Osteoblast (primary cell): ENCODE measurements at regions not wholly inside any gene's neighbourhood (a gene's known extent, or its start where the extent isn't known, plus 50 kb on each side); places are given as distances from the start of the nearest gene placed in this dataset.

ENCODE experiments used
- DNase-seq: peaks from one replicate; pipeline ENCODE4 v3.0.0; 2011; ENCODE audit warnings: low spot score, mixed read lengths; ENCODE audit not compliant: insufficient read length; ENCODE audit errors: missing footprints
- H2AFZ ChIP-seq: 2 replicates; pipeline ENCODE4 v1.6.0; 2011; ENCODE audit warnings: mild to moderate bottlenecking, low read length
- H3K27ac ChIP-seq: 2 replicates; pipeline ENCODE4 v1.5.1; 2011; ENCODE audit warnings: mild to moderate bottlenecking, low read depth, low read length, moderate library complexity
- H3K27me3 ChIP-seq: 2 replicates; pipeline ENCODE4 v1.6.0; 2012; ENCODE audit warnings: mild to moderate bottlenecking, control low read depth, inconsistent platforms, low read length, moderate library complexity; ENCODE audit not compliant: insufficient read depth
- H3K36me3 ChIP-seq: 2 replicates; pipeline ENCODE4 v1.5.1; 2011; ENCODE audit warnings: mild to moderate bottlenecking, low read length, control low read depth, moderate library complexity; ENCODE audit not compliant: insufficient read depth
- H3K4me1 ChIP-seq: 2 replicates; pipeline ENCODE4 v1.5.1; 2011; ENCODE audit warnings: mild to moderate bottlenecking, low read length, control low read depth, moderate library complexity; ENCODE audit not compliant: insufficient read depth
- H3K4me2 ChIP-seq: 2 replicates; pipeline ENCODE4 v1.6.0; 2011; ENCODE audit warnings: mild to moderate bottlenecking, low read length; ENCODE audit not compliant: insufficient read depth
- H3K4me3 ChIP-seq: fragments of 200-600 bp; sonication (generic); 3 replicates; pipeline ENCODE4 v1.5.1; 2012; ENCODE audit warnings: mild to moderate bottlenecking, low read length, inconsistent platforms; ENCODE audit not compliant: insufficient read depth
- H3K79me2 ChIP-seq: 2 replicates; pipeline ENCODE4 v1.6.0; 2012; ENCODE audit warnings: mild to moderate bottlenecking, low read length, control low read depth, inconsistent platforms; ENCODE audit not compliant: insufficient read depth
- H3K9me3 ChIP-seq: 2 replicates; pipeline ENCODE4 v1.5.1; 2011; ENCODE audit warnings: low read depth, low read length, control low read depth
- H4K20me1 ChIP-seq: 2 replicates; pipeline ENCODE4 v1.6.0; 2012; ENCODE audit warnings: mild to moderate bottlenecking, low read length, control low read depth; ENCODE audit not compliant: insufficient read depth
- TF ChIP-seq, protein P1 (sequence below): IDR thresholded peaks from 2 replicates; pipeline ENCODE4 v1.5.1; 2011; ENCODE audit warnings: mild to moderate bottlenecking, low read depth, low read length, moderate library complexity; ENCODE audit errors: extremely low read depth

DNA sequence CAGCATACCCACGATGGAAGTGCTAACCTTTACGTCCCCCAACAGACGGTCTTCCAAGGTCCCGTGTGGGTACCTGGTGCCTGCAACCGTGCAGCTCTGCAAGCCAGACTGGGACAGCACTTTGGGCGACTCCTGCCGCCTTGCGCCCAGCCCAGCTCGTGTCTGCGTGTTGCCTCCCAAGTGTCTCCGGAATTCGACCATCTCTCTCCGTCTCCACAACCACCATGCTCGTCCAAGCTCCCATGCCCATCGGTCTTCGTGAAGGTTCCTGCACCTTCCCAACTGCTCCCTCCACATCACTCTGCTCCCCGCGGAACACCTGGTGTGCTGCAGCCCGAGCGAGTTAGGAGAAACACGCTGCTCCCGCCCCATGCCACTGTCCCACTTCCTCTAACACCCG lies 173.2 kb upstream of the AFDN start:
- no peaks in the 10 kb centered on the region for H4K20me1 ChIP-seq
- peaks cover 4% of the 10 kb centered on the region for H3K9me3 ChIP-seq
- H2AFZ ChIP-seq, result no peak overlapping the region
- no peak for DNase-seq
- TF ChIP-seq, protein P1, sequence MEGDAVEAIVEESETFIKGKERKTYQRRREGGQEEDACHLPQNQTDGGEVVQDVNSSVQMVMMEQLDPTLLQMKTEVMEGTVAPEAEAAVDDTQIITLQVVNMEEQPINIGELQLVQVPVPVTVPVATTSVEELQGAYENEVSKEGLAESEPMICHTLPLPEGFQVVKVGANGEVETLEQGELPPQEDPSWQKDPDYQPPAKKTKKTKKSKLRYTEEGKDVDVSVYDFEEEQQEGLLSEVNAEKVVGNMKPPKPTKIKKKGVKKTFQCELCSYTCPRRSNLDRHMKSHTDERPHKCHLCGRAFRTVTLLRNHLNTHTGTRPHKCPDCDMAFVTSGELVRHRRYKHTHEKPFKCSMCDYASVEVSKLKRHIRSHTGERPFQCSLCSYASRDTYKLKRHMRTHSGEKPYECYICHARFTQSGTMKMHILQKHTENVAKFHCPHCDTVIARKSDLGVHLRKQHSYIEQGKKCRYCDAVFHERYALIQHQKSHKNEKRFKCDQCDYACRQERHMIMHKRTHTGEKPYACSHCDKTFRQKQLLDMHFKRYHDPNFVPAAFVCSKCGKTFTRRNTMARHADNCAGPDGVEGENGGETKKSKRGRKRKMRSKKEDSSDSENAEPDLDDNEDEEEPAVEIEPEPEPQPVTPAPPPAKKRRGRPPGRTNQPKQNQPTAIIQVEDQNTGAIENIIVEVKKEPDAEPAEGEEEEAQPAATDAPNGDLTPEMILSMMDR, result no peak
- H3K79me2 ChIP-seq, result no peaks in the 10 kb centered on the region
- H3K27me3 ChIP-seq, result no peaks in the 10 kb centered on the region
- H3K4me3 ChIP-seq, result no peak overlapping the region
- no peak overlapping the region for H3K4me2 ChIP-seq
- H3K36me3 ChIP-seq, result no peaks in the 10 kb centered on the region
- H3K4me1 ChIP-seq, result no peaks in the 10 kb centered on the region
- H3K27ac ChIP-seq, result no peak overlapping the region

DNA sequence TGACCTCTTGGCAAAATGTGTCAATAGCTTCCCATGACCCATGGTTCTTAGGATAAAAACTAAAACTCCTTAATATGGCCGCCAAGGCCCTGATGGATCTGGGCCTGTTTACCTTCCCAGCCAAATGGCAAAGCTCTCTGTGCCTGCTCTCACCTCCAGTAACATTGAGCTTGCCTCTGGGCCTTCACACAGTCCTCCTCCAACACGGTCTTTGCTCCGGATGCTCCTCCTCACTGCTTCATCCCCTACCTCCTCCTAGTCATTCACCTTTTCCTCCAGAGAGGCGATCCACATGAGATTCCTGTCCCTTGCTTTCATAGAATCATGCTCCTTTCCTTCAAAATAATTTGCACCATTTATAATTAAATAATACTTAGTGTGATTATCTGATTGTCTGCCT lies 172.3 kb upstream of the AFDN start:
- no peak overlapping the region for H3K27ac ChIP-seq
- no peak overlapping the region for H3K4me2 ChIP-seq
- no peaks in the 10 kb centered on the region for H3K4me1 ChIP-seq
- no peaks in the 10 kb centered on the region for H3K27me3 ChIP-seq
- H3K36me3 ChIP-seq, result no peaks in the 10 kb centered on the region
- H3K9me3 ChIP-seq, result peaks cover 4% of the 10 kb centered on the region
- no peak for DNase-seq
- TF ChIP-seq, protein P1, result no peak
- H3K79me2 ChIP-seq, result no peaks in the 10 kb centered on the region
- no peak overlapping the region for H2AFZ ChIP-seq
- no peak overlapping the region for H3K4me3 ChIP-seq
- H4K20me1 ChIP-seq, result no peaks in the 10 kb centered on the region

DNA sequence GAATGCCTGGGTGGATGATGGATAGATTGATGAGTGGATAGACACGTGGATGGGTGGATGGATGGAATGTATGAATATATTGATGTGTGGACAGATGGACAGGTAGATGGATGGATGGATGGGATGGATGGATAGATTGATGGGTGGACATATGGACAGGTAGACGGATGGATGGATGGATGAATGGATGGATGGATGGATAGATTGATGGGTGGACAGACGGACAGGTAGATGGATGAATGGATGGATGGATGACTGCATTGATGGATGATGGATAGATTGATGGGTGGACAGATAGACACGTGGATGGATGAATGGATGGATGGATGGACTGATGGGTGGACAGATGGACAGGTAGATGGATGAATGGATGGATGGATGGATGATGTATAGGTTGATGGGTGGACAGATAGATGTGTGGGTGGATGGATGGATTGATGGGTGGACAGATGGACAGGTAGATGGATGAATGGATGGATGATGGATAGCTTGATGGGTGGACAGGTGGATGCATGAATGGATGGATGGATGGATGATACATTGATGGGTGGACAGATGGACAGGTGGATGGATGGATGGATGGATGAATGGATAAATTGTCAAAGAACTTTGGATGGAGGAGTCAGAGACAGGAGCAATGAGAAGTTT lies 171.4 kb upstream of the AFDN start:
- H3K4me1 ChIP-seq, result no peaks in the 10 kb centered on the region

DNA sequence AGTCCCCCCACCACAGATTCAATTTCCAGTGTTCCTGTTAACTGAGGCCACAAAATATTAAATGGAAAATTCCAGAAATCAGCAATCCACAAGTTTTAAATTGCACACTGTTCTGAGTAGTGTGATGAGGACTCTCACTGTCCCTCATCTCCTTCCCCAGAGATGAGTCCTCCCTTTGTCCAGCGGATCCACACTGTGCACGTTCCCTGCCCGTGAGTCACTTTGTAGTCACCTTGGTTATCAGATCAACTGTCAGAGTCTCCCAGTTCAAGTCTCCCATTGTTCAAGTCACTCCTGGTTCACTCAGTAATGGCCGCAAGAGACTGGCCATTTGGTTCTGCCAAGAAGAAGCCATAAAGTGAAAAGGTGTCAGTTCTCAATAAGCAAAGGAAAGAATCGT lies 168.6 kb upstream of the AFDN start:
- TF ChIP-seq, protein P1, result no peak
- H3K9me3 ChIP-seq, result no peaks in the 10 kb centered on the region

More for the DNA sequence above, 171.4 kb upstream of the AFDN start:
- Histone ChIP-seq H4K20me1 (no peaks in the 10 kb centered on the region), H3K4me3 (no peak overlapping the region), H3K27me3 (no peaks in the 10 kb centered on the region), H3K79me2 (no peaks in the 10 kb centered on the region), H2AFZ (no peak overlapping the region), H3K4me2 (no peak overlapping the region), H3K27ac (no peak overlapping the region), H3K9me3 (peaks cover 4% of the 10 kb centered on the region), H3K36me3 (no peaks in the 10 kb centered on the region)
- TF ChIP-seq, protein P1, result no peak
- DNase-seq, result no peak

More for the DNA sequence above, 168.6 kb upstream of the AFDN start:
- Histone ChIP-seq H3K4me1 (no peaks in the 10 kb centered on the region), H2AFZ (no peak overlapping the region), H3K4me2 (no peak overlapping the region), H4K20me1 (no peaks in the 10 kb centered on the region), H3K27me3 (no peaks in the 10 kb centered on the region), H3K27ac (no peak overlapping the region), H3K4me3 (no peak overlapping the region), H3K79me2 (no peaks in the 10 kb centered on the region), H3K36me3 (no peaks in the 10 kb centered on the region)
- no peak for DNase-seq
